ENCODE measurements at regions not wholly inside any gene's neighbourhood (a gene's known extent, or its start where the extent isn't known, plus 50 kb on each side); places are given as distances from the start of the nearest gene placed in this dataset.

DNA sequence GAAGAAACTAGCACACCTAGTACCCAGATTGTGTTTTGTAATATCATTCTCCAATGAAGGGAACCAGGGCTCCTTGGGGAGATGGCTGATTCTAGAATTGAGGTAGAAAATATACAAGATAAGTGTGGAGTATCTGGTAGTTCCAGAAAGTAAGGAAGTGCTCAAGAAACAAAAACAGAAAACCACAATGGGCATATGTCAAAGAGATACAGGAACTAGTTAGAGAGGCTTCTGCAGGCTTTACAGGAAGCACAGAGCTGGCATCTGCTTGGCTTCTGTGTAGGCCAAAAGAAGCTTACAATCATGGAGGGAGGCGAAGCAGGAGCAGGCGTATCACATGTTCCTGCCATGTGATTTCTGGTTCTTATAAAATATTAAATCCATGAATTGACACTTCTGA lies 105.7 kb upstream of the TMEM161B start:
- TF ChIP-seq, protein P1, sequence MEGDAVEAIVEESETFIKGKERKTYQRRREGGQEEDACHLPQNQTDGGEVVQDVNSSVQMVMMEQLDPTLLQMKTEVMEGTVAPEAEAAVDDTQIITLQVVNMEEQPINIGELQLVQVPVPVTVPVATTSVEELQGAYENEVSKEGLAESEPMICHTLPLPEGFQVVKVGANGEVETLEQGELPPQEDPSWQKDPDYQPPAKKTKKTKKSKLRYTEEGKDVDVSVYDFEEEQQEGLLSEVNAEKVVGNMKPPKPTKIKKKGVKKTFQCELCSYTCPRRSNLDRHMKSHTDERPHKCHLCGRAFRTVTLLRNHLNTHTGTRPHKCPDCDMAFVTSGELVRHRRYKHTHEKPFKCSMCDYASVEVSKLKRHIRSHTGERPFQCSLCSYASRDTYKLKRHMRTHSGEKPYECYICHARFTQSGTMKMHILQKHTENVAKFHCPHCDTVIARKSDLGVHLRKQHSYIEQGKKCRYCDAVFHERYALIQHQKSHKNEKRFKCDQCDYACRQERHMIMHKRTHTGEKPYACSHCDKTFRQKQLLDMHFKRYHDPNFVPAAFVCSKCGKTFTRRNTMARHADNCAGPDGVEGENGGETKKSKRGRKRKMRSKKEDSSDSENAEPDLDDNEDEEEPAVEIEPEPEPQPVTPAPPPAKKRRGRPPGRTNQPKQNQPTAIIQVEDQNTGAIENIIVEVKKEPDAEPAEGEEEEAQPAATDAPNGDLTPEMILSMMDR (IDR thresholded peaks at IDR 0.05 in 2 of 3, conservative IDR thresholded peaks at IDR 0.05 in 1 of 3; ENCODE audit: control insufficient read depth in 2 of 3, extremely low read depth in 1 of 3, insufficient read depth in 1 of 3, low read depth in 3 of 3, low read length in 3 of 3) = no peak
- no peak for TF ChIP-seq ETV6 (conservative IDR thresholded peaks at IDR 0.05 in 1 of 2, IDR thresholded peaks at IDR 0.05 in 1 of 2; ENCODE audit: borderline replicate concordance in 1 of 2, low read depth in 1 of 2)
- TF ChIP-seq, protein P2, sequence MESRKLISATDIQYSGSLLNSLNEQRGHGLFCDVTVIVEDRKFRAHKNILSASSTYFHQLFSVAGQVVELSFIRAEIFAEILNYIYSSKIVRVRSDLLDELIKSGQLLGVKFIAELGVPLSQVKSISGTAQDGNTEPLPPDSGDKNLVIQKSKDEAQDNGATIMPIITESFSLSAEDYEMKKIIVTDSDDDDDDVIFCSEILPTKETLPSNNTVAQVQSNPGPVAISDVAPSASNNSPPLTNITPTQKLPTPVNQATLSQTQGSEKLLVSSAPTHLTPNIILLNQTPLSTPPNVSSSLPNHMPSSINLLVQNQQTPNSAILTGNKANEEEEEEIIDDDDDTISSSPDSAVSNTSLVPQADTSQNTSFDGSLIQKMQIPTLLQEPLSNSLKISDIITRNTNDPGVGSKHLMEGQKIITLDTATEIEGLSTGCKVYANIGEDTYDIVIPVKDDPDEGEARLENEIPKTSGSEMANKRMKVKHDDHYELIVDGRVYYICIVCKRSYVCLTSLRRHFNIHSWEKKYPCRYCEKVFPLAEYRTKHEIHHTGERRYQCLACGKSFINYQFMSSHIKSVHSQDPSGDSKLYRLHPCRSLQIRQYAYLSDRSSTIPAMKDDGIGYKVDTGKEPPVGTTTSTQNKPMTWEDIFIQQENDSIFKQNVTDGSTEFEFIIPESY (IDR thresholded peaks at IDR 0.05) = no peak
- TF ChIP-seq, protein P3, sequence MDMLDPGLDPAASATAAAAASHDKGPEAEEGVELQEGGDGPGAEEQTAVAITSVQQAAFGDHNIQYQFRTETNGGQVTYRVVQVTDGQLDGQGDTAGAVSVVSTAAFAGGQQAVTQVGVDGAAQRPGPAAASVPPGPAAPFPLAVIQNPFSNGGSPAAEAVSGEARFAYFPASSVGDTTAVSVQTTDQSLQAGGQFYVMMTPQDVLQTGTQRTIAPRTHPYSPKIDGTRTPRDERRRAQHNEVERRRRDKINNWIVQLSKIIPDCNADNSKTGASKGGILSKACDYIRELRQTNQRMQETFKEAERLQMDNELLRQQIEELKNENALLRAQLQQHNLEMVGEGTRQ (IDR thresholded peaks at IDR 0.05; ENCODE audit: borderline replicate concordance, low read depth, low read length) = no peak
- TF ChIP-seq BRCA1 (IDR thresholded peaks at IDR 0.05; ENCODE audit: low read depth, low read length) = no peak
- no peak for TF ChIP-seq MTA3 (IDR thresholded peaks at IDR 0.05; ENCODE audit: borderline replicate concordance, low read length)
- TF ChIP-seq STAT1 (conservative IDR thresholded peaks at IDR 0.05) = no peak
- TF ChIP-seq SIN3A (IDR thresholded peaks at IDR 0.05; ENCODE audit: low read depth, low read length) = no peak
- TF ChIP-seq NBN (IDR thresholded peaks at IDR 0.05) = no peak
- TF ChIP-seq FOS (IDR thresholded peaks at IDR 0.05; ENCODE audit: borderline replicate concordance, extremely low read depth, insufficient read length) = no peak
- no peak for TF ChIP-seq EGR1 (IDR thresholded peaks at IDR 0.05; ENCODE audit: borderline replicate concordance in 1 of 2, low read depth in 2 of 2, low read length in 2 of 2)
- TF ChIP-seq JUNB (IDR thresholded peaks at IDR 0.05) = no peak
- TF ChIP-seq HDAC2 (IDR thresholded peaks at IDR 0.05) = no peak
- TF ChIP-seq NRF1 (conservative IDR thresholded peaks at IDR 0.05; ENCODE audit: low read depth, low read length) = no peak

Measured in GM12878 (cell line).